ENCODE measurements at regions not wholly inside any gene's neighbourhood (a gene's known extent, or its start where the extent isn't known, plus 50 kb on each side); places are given as distances from the start of the nearest gene placed in this dataset.

GRCh38 chr10:4117604-4118003 is 332.6 kb upstream of the KLF6 start:
- Histone ChIP-seq H3K36me3 (ENCODE audit: low read depth) (no peaks in the 10 kb centered on the region), H2AFZ (no peak overlapping the region), H3K4me1 (ENCODE audit: insufficient read depth) (no peaks in the 10 kb centered on the region), H4K20me1 (ENCODE audit: insufficient read depth) (no peaks in the 10 kb centered on the region), H3K27me3 (replicated peaks; ENCODE audit: insufficient read depth) (no peaks in the 10 kb centered on the region), H3K9me3 (ENCODE audit: low read depth) (no peaks in the 10 kb centered on the region), H3K27ac (no peak overlapping the region), H3K4me3 (no peak overlapping the region), H3K9me2 (ENCODE audit: insufficient read depth) (no peaks in the 10 kb centered on the region), H3K4me2 (ENCODE audit: unreplicated experiment) (no peak overlapping the region), H3K79me2 (ENCODE audit: insufficient read depth) (no peaks in the 10 kb centered on the region), H3F3A (ENCODE audit: insufficient read depth) (no peaks in the 10 kb centered on the region), H3K9ac (no peak overlapping the region)
- in situ Hi-C loops (cut with MboI), result no loop called here
- TF ChIP-seq EZH2 (IDR thresholded peaks at IDR 0.05; ENCODE audit: insufficient read depth, poor library complexity, severe bottlenecking), result no peak
- WGBS, 2 experiments (ENCODE audit: low coverage in 1 of 2, low lambda C conversion rate in 2 of 2, missing lambda C conversion rate in 2 of 2), result 97 to 100% methylated on average over 1 of the region's 1 CpG
- DNase-seq, result no peak

GRCh38 chr10:4111643-4112042 is 326.6 kb upstream of the KLF6 start:
- WGBS, 2 experiments (ENCODE audit: low coverage in 1 of 2, low lambda C conversion rate in 2 of 2, missing lambda C conversion rate in 2 of 2), result 86% methylated on average over 1 of the region's 1 CpG
- peak; percentile 12 for DNase-seq
- in situ Hi-C loops (cut with MboI), result no loop called here

DNA sequence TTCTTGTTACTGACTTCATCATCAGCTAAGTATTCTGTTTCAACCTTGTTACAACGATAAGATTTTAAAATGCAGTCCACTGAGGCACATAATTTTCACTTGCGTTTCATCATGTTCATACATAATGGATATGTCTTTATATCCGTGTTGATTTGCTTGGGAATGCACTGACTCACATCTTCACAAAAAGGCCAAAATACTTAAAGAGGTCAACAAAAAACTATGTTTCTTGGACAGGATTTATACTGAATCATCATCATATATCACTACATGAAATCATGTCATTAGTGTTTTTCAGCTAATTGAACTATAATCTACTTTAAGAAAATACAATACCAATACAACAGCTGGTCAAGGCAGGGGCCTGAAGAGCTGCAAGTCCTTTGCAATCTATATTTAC is 324.5 kb upstream of the KLF6 start:
- Histone ChIP-seq H3K9me2 (ENCODE audit: insufficient read depth) (no peaks in the 10 kb centered on the region), H3K9ac (no peak overlapping the region), H3K79me2 (ENCODE audit: insufficient read depth) (no peaks in the 10 kb centered on the region), H2AFZ (no peak overlapping the region), H3K27ac (no peak overlapping the region), H3K9me3 (ENCODE audit: low read depth) (no peaks in the 10 kb centered on the region), H3K4me3 (no peak overlapping the region), H3F3A (ENCODE audit: insufficient read depth) (no peaks in the 10 kb centered on the region), H3K4me2 (ENCODE audit: unreplicated experiment) (no peak overlapping the region), H3K36me3 (ENCODE audit: low read depth) (no peaks in the 10 kb centered on the region), H4K20me1 (ENCODE audit: insufficient read depth) (no peaks in the 10 kb centered on the region), H3K27me3 (replicated peaks; ENCODE audit: insufficient read depth) (no peaks in the 10 kb centered on the region), H3K4me1 (ENCODE audit: insufficient read depth) (peaks cover 9% of the 10 kb centered on the region)
- in situ Hi-C loops (cut with MboI), result no loop called here
- TF ChIP-seq EZH2phosphoT487 (IDR thresholded peaks at IDR 0.05; ENCODE audit: insufficient read depth, low read depth), result 0 out of 2 replicates have a peak, but pooled peaks have one; percentile 31
- no peak for TF ChIP-seq EZH2 (IDR thresholded peaks at IDR 0.05; ENCODE audit: insufficient read depth, poor library complexity, severe bottlenecking)
- 67 to 68% methylated on average over 3 of the region's 3 CpGs for WGBS, 2 experiments (ENCODE audit: low coverage in 1 of 2, low lambda C conversion rate in 2 of 2, missing lambda C conversion rate in 2 of 2)
- DNase-seq, result peak; percentile 22

More at GRCh38 chr10:4111643-4112042, 326.6 kb upstream of the KLF6 start:
- H2AFZ ChIP-seq, result no peak overlapping the region
- H3K9me3 ChIP-seq (ENCODE audit: low read depth), result no peaks in the 10 kb centered on the region
- TF ChIP-seq EZH2 (IDR thresholded peaks at IDR 0.05; ENCODE audit: insufficient read depth, poor library complexity, severe bottlenecking) (no peak), EZH2phosphoT487 (IDR thresholded peaks at IDR 0.05; ENCODE audit: insufficient read depth, low read depth) (no peak)
- H3K27me3 ChIP-seq (replicated peaks; ENCODE audit: insufficient read depth), result no peaks in the 10 kb centered on the region
- H3K4me1 ChIP-seq (ENCODE audit: insufficient read depth), result peaks cover 9% of the 10 kb centered on the region
- H3K4me3 ChIP-seq, result no peak overlapping the region
- H4K20me1 ChIP-seq (ENCODE audit: insufficient read depth), result no peaks in the 10 kb centered on the region
- H3K9me2 ChIP-seq (ENCODE audit: insufficient read depth), result no peaks in the 10 kb centered on the region
- H3K9ac ChIP-seq, result no peak overlapping the region
- no peak overlapping the region for H3K4me2 ChIP-seq (ENCODE audit: unreplicated experiment)
- no peaks in the 10 kb centered on the region for H3K36me3 ChIP-seq (ENCODE audit: low read depth)
- no peaks in the 10 kb centered on the region for H3F3A ChIP-seq (ENCODE audit: insufficient read depth)
- H3K79me2 ChIP-seq (ENCODE audit: insufficient read depth), result no peaks in the 10 kb centered on the region
- H3K27ac ChIP-seq, result no peak overlapping the region

- TF ChIP-seq EZH2phosphoT487 (IDR thresholded peaks at IDR 0.05; ENCODE audit: insufficient read depth, low read depth) (no peak), EZH2 (IDR thresholded peaks at IDR 0.05; ENCODE audit: insufficient read depth, poor library complexity, severe bottlenecking) (no peak)
- Histone ChIP-seq H3K9me2 (ENCODE audit: insufficient read depth) (no peaks in the 10 kb centered on the region), H3K27ac (no peak overlapping the region), H2AFZ (no peak overlapping the region), H3K9ac (no peak overlapping the region), H3K27me3 (replicated peaks; ENCODE audit: insufficient read depth) (no peaks in the 10 kb centered on the region), H4K20me1 (ENCODE audit: insufficient read depth) (no peaks in the 10 kb centered on the region), H3F3A (ENCODE audit: insufficient read depth) (no peaks in the 10 kb centered on the region), H3K4me2 (ENCODE audit: unreplicated experiment) (no peak overlapping the region), H3K79me2 (ENCODE audit: insufficient read depth) (no peaks in the 10 kb centered on the region), H3K9me3 (ENCODE audit: low read depth) (no peaks in the 10 kb centered on the region), H3K4me3 (no peak overlapping the region), H3K4me1 (ENCODE audit: insufficient read depth) (peaks cover 9% of the 10 kb centered on the region), H3K36me3 (ENCODE audit: low read depth) (no peaks in the 10 kb centered on the region)
- WGBS, 2 experiments (ENCODE audit: low coverage in 1 of 2, low lambda C conversion rate in 2 of 2, missing lambda C conversion rate in 2 of 2), result 91 to 92% methylated on average over 4 of the region's 4 CpGs
- in situ Hi-C loops (cut with MboI), result no loop called here
- DNase-seq, result no peak
Observed at GRCh38 chr10:4108693-4109092, 323.7 kb upstream of the KLF6 start.

GRCh38 chr10:4107285-4107851 is 322.4 kb upstream of the KLF6 start:
- H3F3A ChIP-seq (ENCODE audit: insufficient read depth), result no peaks in the 10 kb centered on the region
- in situ Hi-C loops (cut with MboI), result no loop called here
- no peaks in the 10 kb centered on the region for H3K9me3 ChIP-seq (ENCODE audit: low read depth)
- peaks cover 9% of the 10 kb centered on the region for H3K4me1 ChIP-seq (ENCODE audit: insufficient read depth)
- no peaks in the 10 kb centered on the region for H3K27me3 ChIP-seq (replicated peaks; ENCODE audit: insufficient read depth)
- H2AFZ ChIP-seq, result no peak overlapping the region
- no peak overlapping the region for H3K4me3 ChIP-seq
- no peaks in the 10 kb centered on the region for H3K36me3 ChIP-seq (ENCODE audit: low read depth)
- H3K4me2 ChIP-seq (ENCODE audit: unreplicated experiment), result no peak overlapping the region
- 94 to 97% methylated on average over 6 of the region's 6 CpGs for WGBS, 2 experiments (ENCODE audit: low coverage in 1 of 2, low lambda C conversion rate in 2 of 2, missing lambda C conversion rate in 2 of 2)
- H3K27ac ChIP-seq, result no peak overlapping the region
- no peaks in the 10 kb centered on the region for H4K20me1 ChIP-seq (ENCODE audit: insufficient read depth)
- no peak for TF ChIP-seq EZH2 (IDR thresholded peaks at IDR 0.05; ENCODE audit: insufficient read depth, poor library complexity, severe bottlenecking)
- no peak for TF ChIP-seq EZH2phosphoT487 (IDR thresholded peaks at IDR 0.05; ENCODE audit: insufficient read depth, low read depth)
- no peaks in the 10 kb centered on the region for H3K79me2 ChIP-seq (ENCODE audit: insufficient read depth)
- H3K9ac ChIP-seq, result no peak overlapping the region
- no peak for DNase-seq
- H3K9me2 ChIP-seq (ENCODE audit: insufficient read depth), result no peaks in the 10 kb centered on the region
